ENCODE measurements at regions not wholly inside any gene's neighbourhood (a gene's known extent, or its start where the extent isn't known, plus 50 kb on each side); places are given as distances from the start of the nearest gene placed in this dataset.

GRCh38 chr11:90732486-90732885 is 509.6 kb upstream of the CHORDC1 start:
- TF ChIP-seq CTCF (conservative IDR thresholded peaks at IDR 0.05 in 1 of 2, IDR thresholded peaks at IDR 0.05 in 1 of 2; ENCODE audit: extremely low read depth in 1 of 2, insufficient read depth in 1 of 2, low read depth in 1 of 2, low read length in 2 of 2) (no peak), EZH2 (IDR thresholded peaks at IDR 0.05; ENCODE audit: borderline replicate concordance, low read length) (no peak)
